Astrocyte (in vitro differentiated cells and primary cell): ENCODE measurements at regions not wholly inside any gene's neighbourhood (a gene's known extent, or its start where the extent isn't known, plus 50 kb on each side); places are given as distances from the start of the nearest gene placed in this dataset.

Experiments
- DNase-seq: peaks from one replicate; pipeline ENCODE4 v3.0.0-alpha.2; 2010; ENCODE audit warnings: low read depth
- FAIRE-seq: peaks from 2 replicates; lab custom pipeline; 2011; peaks lifted over from hg19 to GRCh38; lab: Jason Lieb, UNC
- H2AFZ ChIP-seq: 2 replicates; pipeline ENCODE4 v1.6.0; 2012; ENCODE audit warnings: low read depth, low read length, inconsistent platforms
- H3K27ac ChIP-seq: 2 replicates; pipeline ENCODE4 v1.5.1; 2011; ENCODE audit warnings: low read depth, low read length, inconsistent platforms
- H3K27me3 ChIP-seq: 2 replicates; pipeline ENCODE4 v1.6.0; 2011; ENCODE audit warnings: low read length, inconsistent platforms; ENCODE audit not compliant: insufficient read depth
- H3K36me3 ChIP-seq: 2 replicates; pipeline ENCODE4 v1.5.1; 2011; ENCODE audit warnings: low read length, inconsistent platforms; ENCODE audit not compliant: insufficient read depth
- H3K4me1 ChIP-seq: 2 replicates; pipeline ENCODE4 v1.5.1; 2011; ENCODE audit warnings: low read length, inconsistent platforms; ENCODE audit not compliant: insufficient read depth
- H3K4me2 ChIP-seq: 2 replicates; pipeline ENCODE4 v1.6.0; 2012; ENCODE audit warnings: low read length, inconsistent platforms
- H3K4me3 ChIP-seq: 2 replicates; pipeline ENCODE4 v1.5.1; 2011; ENCODE audit warnings: low read depth, mild to moderate bottlenecking, low read length, inconsistent platforms; ENCODE audit not compliant: insufficient read depth
- H3K79me2 ChIP-seq: 2 replicates; pipeline ENCODE4 v1.6.0; 2012; ENCODE audit warnings: mild to moderate bottlenecking, low read length, inconsistent platforms; ENCODE audit not compliant: insufficient read depth
- H3K9ac ChIP-seq: 2 replicates; pipeline ENCODE4 v1.6.0; 2012; ENCODE audit warnings: mild to moderate bottlenecking, low read length, inconsistent platforms
- H3K9me3 ChIP-seq: 2 replicates; pipeline ENCODE4 v1.5.1; 2012; ENCODE audit warnings: low read depth, mild to moderate bottlenecking, low read length, inconsistent platforms; ENCODE audit not compliant: insufficient read depth
- H4K20me1 ChIP-seq: 2 replicates; pipeline ENCODE4 v1.6.0; 2012; ENCODE audit warnings: low read length, inconsistent platforms; ENCODE audit not compliant: insufficient read depth
- H3K27ac Mint-ChIP-seq: one replicate; pipeline ENCODE4 v1.8.0; 2021; ENCODE audit warnings: mild to moderate bottlenecking, mixed read lengths; ENCODE audit not compliant: unreplicated experiment
- H3K27me3 Mint-ChIP-seq: one replicate; pipeline ENCODE4 v1.8.0; 2021; ENCODE audit warnings: low read depth, mixed read lengths; ENCODE audit not compliant: unreplicated experiment
- H3K36me3 Mint-ChIP-seq: one replicate; pipeline ENCODE4 v1.8.0; 2021; ENCODE audit warnings: low read depth, mixed read lengths; ENCODE audit not compliant: unreplicated experiment
- H3K4me1 Mint-ChIP-seq: one replicate; pipeline ENCODE4 v1.8.0; 2021; ENCODE audit warnings: low read depth, mixed read lengths; ENCODE audit not compliant: unreplicated experiment
- H3K4me3 Mint-ChIP-seq: one replicate; pipeline ENCODE4 v1.8.0; 2021; ENCODE audit warnings: mild to moderate bottlenecking, moderate library complexity, mixed read lengths; ENCODE audit not compliant: unreplicated experiment
- H3K9me3 Mint-ChIP-seq: one replicate; pipeline ENCODE4 v1.8.0; 2021; ENCODE audit warnings: mild to moderate bottlenecking, mixed read lengths; ENCODE audit not compliant: unreplicated experiment
- CTCF ChIP-seq: IDR thresholded peaks from 2 replicates; pipeline ENCODE4 v1.5.1; 2011; ENCODE audit warnings: low read depth, mild to moderate bottlenecking, inconsistent platforms, low read length, moderate library complexity; ENCODE audit not compliant: insufficient read depth
- EZH2 ChIP-seq: IDR thresholded peaks from 2 replicates; pipeline ENCODE4 v1.6.1; 2012; ENCODE audit warnings: mild to moderate bottlenecking, low read length, inconsistent platforms; ENCODE audit not compliant: insufficient read depth

GRCh38 chr5:2901096-2901495, 149.6 kb upstream of the IRX2 start:
- Mint-ChIP-seq H3K4me3 (no peak overlapping the region), H3K4me1 (peaks cover 2% of the 10 kb centered on the region), H3K36me3 (no peaks in the 10 kb centered on the region), H3K27ac (no peak overlapping the region), H3K9me3 (peaks cover 7% of the 10 kb centered on the region), H3K27me3 (peaks cover 33% of the 10 kb centered on the region)
- H3K27ac ChIP-seq: no peak overlapping the region
- H3K4me1 ChIP-seq: no peaks in the 10 kb centered on the region
- H3K9ac ChIP-seq: no peak overlapping the region
- no peak overlapping the region for H3K4me2 ChIP-seq
- H3K9me3 ChIP-seq: peaks cover 8% of the 10 kb centered on the region
- no peaks in the 10 kb centered on the region for H4K20me1 ChIP-seq
- DNase-seq (no peak), FAIRE-seq (no peak)
- H3K36me3 ChIP-seq: no peaks in the 10 kb centered on the region
- TF ChIP-seq CTCF: no peak
- no peak for TF ChIP-seq EZH2
- H3K4me3 ChIP-seq: no peak overlapping the region
- no peaks in the 10 kb centered on the region for H3K79me2 ChIP-seq
- no peak overlapping the region for H2AFZ ChIP-seq
- no peaks in the 10 kb centered on the region for H3K27me3 ChIP-seq

- no peak overlapping the region for H3K4me3 ChIP-seq
Measured at GRCh38 chr5:2900360-2900759, 148.9 kb upstream of the IRX2 start.

More at GRCh38 chr5:2900360-2900759, 148.9 kb upstream of the IRX2 start:
- TF ChIP-seq EZH2: no peak
- TF ChIP-seq CTCF: no peak
- H3K4me1 Mint-ChIP-seq: no peaks in the 10 kb centered on the region
- no peak overlapping the region for H3K9ac ChIP-seq
- H3K36me3 Mint-ChIP-seq: no peaks in the 10 kb centered on the region
- no peaks in the 10 kb centered on the region for H3K4me1 ChIP-seq
- FAIRE-seq (no peak), DNase-seq (no peak)
- no peak overlapping the region for H3K27ac ChIP-seq
- H3K9me3 Mint-ChIP-seq: peaks cover 7% of the 10 kb centered on the region
- H4K20me1 ChIP-seq: no peaks in the 10 kb centered on the region
- no peak overlapping the region for H2AFZ ChIP-seq
- no peak overlapping the region for H3K4me3 Mint-ChIP-seq
- H3K4me2 ChIP-seq: no peak overlapping the region
- H3K27ac Mint-ChIP-seq: no peak overlapping the region
- no peaks in the 10 kb centered on the region for H3K27me3 ChIP-seq
- H3K9me3 ChIP-seq: peaks cover 8% of the 10 kb centered on the region
- peaks cover 27% of the 10 kb centered on the region for H3K27me3 Mint-ChIP-seq
- no peaks in the 10 kb centered on the region for H3K36me3 ChIP-seq
- no peaks in the 10 kb centered on the region for H3K79me2 ChIP-seq
